Thyroid gland (tissue), 4 donors: ENCODE measurements at regions not wholly inside any gene's neighbourhood (a gene's known extent, or its start where the extent isn't known, plus 50 kb on each side); places are given as distances from the start of the nearest gene placed in this dataset.

Experiments
- DNase-seq, 2 donors: peaks; one replicate each; pipeline ENCODE4 v3.0.0-alpha.2; 2019
- H3K27ac ChIP-seq, 3 donors: fragments of 200-600 bp; sonication (generic); 1 replicate in 2 of 3; 2 replicates in 1 of 3; pipeline ENCODE4 v1.5.1; 2016 to 2019; ENCODE audit warnings: mild to moderate bottlenecking in 1 of 3, moderate library complexity in 1 of 3
- H3K27me3 ChIP-seq: fragments of 200-600 bp; sonication (generic); one replicate; pipeline ENCODE4 v1.5.1; 2019
- H3K36me3 ChIP-seq, 2 donors: fragments of 200-600 bp; sonication (generic); one replicate each; pipeline ENCODE4 v1.5.1; 2016 to 2019
- H3K4me1 ChIP-seq, 2 donors: fragments of 200-600 bp; sonication (generic); one replicate each; pipeline ENCODE4 v1.5.1; 2017 to 2019
- H3K4me3 ChIP-seq, 3 donors: fragments of 200-600 bp; sonication (generic); replicated peaks in 1 of 3; 1 replicate in 2 of 3; 2 replicates in 1 of 3; pipeline ENCODE4 v1.5.1; 2016; ENCODE audit warnings: mild to moderate bottlenecking in 1 of 3
- H3K9me3 ChIP-seq: fragments of 200-600 bp; sonication (generic); one replicate; pipeline ENCODE4 v1.5.1; 2017
- POLR2A ChIP-seq, 2 donors: fragments of 450-650 bp; IDR thresholded peaks; one replicate each; pipeline ENCODE4 v1.6.1; 2017; ENCODE audit warnings: antibody characterized with exemption in 2 of 2, mild to moderate bottlenecking in 2 of 2, moderate library complexity in 1 of 2
- WGBS, 2 donors: methylation state at CpG; one replicate each; pipeline ENCODE4 v1.1.5; 2017; 5-methylcytosine and 5-hydroxymethylcytosine counted together
- intact Hi-C: fragments of 100-400 bp; cut with DNase I; formaldehyde crosslinking; loops from one replicate; pipeline ENCODE4 v1.15.1; 2023
- TF ChIP-seq, protein P1 (sequence below), 6 experiments: fragments of 200-600 bp in 3 of 6; fragments of 450-650 bp in 3 of 6; sonication (generic) in 3 of 6; IDR thresholded peaks; one replicate each; pipeline ENCODE4 v1.5.1; 2016 to 2019; ENCODE audit warnings: antibody characterized with exemption in 6 of 6, mild to moderate bottlenecking in 2 of 6, inconsistent platforms in 1 of 6, moderate library complexity in 1 of 6

GRCh38 chr5:89281211-89281610, 398.2 kb upstream of the MEF2C start:
- no peaks in the 10 kb centered on the region for H3K27me3 ChIP-seq
- H3K27ac ChIP-seq: no peak overlapping the region
- intact Hi-C loops: no loop called here
- no peaks in the 10 kb centered on the region for H3K36me3 ChIP-seq
- H3K4me3 ChIP-seq: no peak overlapping the region
- H3K9me3 ChIP-seq: no peaks in the 10 kb centered on the region
- WGBS, 2 donors: 84 to 85% methylated on average over 5 of the region's 5 CpGs
- TF ChIP-seq POLR2A (IDR thresholded peaks at IDR 0.05): no peak
- TF ChIP-seq, protein P1, sequence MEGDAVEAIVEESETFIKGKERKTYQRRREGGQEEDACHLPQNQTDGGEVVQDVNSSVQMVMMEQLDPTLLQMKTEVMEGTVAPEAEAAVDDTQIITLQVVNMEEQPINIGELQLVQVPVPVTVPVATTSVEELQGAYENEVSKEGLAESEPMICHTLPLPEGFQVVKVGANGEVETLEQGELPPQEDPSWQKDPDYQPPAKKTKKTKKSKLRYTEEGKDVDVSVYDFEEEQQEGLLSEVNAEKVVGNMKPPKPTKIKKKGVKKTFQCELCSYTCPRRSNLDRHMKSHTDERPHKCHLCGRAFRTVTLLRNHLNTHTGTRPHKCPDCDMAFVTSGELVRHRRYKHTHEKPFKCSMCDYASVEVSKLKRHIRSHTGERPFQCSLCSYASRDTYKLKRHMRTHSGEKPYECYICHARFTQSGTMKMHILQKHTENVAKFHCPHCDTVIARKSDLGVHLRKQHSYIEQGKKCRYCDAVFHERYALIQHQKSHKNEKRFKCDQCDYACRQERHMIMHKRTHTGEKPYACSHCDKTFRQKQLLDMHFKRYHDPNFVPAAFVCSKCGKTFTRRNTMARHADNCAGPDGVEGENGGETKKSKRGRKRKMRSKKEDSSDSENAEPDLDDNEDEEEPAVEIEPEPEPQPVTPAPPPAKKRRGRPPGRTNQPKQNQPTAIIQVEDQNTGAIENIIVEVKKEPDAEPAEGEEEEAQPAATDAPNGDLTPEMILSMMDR (IDR thresholded peaks at IDR 0.05): no peak
- no peaks in the 10 kb centered on the region for H3K4me1 ChIP-seq
- DNase-seq: no peak

DNA sequence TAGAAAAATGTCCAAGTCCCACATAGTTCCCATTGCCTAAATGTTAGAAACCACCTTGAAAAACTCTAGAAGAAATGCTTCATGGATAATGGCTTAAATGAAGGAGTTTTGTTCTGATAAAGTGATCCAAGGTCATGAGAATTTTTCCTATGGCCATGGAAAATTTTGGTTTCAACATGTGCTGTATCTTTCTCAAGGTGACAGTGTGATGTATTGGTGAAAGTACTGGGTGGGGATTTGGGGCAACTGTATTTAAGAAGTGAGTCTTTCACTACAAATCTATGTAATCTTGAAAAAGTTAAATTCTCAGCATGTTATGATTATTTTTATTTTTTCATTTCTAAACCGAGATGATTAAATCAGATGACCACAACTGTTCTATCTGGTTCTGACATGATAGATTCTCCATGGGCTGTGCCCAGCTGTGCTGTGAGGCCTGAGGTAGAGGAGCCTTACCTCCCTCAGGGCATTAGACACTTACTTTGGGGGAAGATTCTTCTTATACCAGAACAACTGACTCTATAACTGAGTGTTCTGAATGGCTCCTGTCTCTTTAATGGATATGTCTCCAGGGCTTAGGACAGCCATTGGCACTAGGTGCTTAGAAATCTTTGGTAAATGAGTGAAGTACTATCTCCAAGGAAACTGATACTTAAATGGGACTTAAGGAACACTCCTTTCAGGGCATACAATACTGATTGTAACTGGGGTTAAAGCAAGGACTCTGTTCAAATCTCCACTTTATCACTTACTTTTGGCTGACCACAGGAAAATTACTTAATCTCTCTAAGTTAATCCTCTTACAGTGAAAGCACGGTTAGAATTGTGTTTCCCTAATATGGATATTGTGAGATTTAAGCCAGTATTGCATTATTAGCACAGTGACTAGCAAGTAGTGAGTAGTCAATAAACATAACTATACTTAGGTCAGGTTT, 397.4 kb upstream of the MEF2C start:
- no peaks in the 10 kb centered on the region for H3K9me3 ChIP-seq
- no peaks in the 10 kb centered on the region for H3K36me3 ChIP-seq
- H3K4me1 ChIP-seq: no peaks in the 10 kb centered on the region
- TF ChIP-seq POLR2A (IDR thresholded peaks at IDR 0.05): no peak
- TF ChIP-seq, protein P1 (IDR thresholded peaks at IDR 0.05): no peak
- H3K27ac ChIP-seq: no peak overlapping the region
- no peaks in the 10 kb centered on the region for H3K27me3 ChIP-seq
- intact Hi-C loops: no loop called here
- WGBS, 2 donors: 62 to 67% methylated on average over 2 of the region's 2 CpGs
- DNase-seq: no peak
- no peak overlapping the region for H3K4me3 ChIP-seq

DNA sequence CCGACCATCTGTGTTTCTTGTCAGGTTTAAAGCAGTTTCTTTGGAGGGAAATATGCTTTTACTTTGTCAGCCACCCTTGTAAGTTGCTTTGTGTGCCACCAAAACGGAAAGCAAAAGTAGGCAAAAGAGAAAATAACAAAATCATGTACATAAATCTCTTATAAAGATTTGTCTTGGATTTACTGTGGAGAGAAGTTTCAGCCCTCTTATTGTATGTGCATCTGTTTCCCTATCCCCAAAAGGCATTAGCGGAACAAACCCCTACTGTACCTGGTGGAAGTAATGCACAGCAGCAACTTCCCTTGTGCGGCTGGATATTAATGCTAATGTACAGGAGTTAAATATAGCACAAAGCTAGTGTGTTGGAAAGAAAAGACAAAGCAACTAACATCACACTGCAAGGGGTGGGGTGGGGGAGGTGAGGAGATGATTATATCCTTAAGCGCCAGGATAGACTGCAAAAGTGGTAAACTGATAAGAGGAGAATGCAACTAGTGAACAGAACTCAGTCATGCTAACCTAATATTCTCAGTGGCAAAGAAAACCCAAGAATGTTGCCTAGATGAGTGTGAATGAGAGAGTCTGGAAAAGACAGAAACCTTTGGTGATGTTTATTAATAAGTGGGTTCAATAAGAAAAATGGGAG, 396.5 kb upstream of the MEF2C start:
- WGBS, 2 donors: 85 to 92% methylated on average over 5 of the region's 5 CpGs

DNA sequence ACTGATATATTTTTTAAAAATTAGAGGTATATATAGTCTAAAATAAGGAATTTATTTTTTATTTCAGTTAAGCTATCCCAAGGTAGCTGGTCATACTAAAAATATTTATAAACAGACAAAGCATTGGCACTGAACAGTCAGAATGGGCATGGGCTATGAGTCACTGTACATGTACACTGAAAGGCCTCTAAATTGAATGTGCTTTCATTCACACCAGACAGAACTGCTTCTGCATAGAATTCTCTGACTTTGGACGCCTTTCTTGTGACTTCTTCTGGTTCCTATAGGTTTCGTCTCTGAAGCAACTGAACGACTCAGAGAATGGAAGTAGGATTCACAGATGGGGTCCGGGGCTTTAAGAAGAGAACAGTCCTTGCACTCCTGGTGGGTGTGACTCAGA, 394.8 kb upstream of the MEF2C start:
- Histone ChIP-seq H3K9me3 (no peaks in the 10 kb centered on the region), H3K4me1 (no peaks in the 10 kb centered on the region), H3K27me3 (no peaks in the 10 kb centered on the region), H3K4me3 (no peak overlapping the region), H3K36me3 (no peaks in the 10 kb centered on the region), H3K27ac (no peak overlapping the region)
- 95 to 96% methylated on average over 4 of the region's 4 CpGs for WGBS, 2 donors
- intact Hi-C loops: no loop called here
- no peak for DNase-seq
- no peak for TF ChIP-seq POLR2A (IDR thresholded peaks at IDR 0.05)
- TF ChIP-seq, protein P1 (IDR thresholded peaks at IDR 0.05): no peak

More for the DNA sequence above, 396.5 kb upstream of the MEF2C start:
- H3K4me3 ChIP-seq: no peak overlapping the region
- no peak for TF ChIP-seq POLR2A (IDR thresholded peaks at IDR 0.05)
- TF ChIP-seq, protein P1 (IDR thresholded peaks at IDR 0.05): no peak
- intact Hi-C loops: no loop called here
- H3K36me3 ChIP-seq: no peaks in the 10 kb centered on the region
- H3K9me3 ChIP-seq: no peaks in the 10 kb centered on the region
- H3K27me3 ChIP-seq: no peaks in the 10 kb centered on the region
- no peak overlapping the region for H3K27ac ChIP-seq
- no peak for DNase-seq
- H3K4me1 ChIP-seq: no peaks in the 10 kb centered on the region
